ENCODE measurements at regions not wholly inside any gene's neighbourhood (a gene's known extent, or its start where the extent isn't known, plus 50 kb on each side); places are given as distances from the start of the nearest gene placed in this dataset.

DNA sequence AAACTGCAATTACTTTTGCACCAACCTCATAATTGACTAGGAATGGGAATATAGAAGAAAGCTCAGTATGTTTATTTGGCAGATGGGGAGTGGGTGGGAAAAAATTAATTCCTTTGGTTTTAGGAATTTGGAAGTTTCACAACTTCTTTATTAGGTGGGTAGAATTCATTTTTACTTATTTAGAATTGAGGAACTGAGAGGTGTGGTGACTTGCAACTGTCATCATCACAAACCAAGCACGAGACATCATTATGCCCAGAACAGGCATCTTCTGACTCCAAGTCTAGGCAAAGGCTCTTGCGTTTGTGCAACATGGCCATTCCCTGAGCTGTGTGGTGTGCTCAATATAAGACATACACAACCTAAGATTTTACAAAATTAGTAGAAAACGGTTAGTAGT lies 380.0 kb downstream of the ATP23 start:
- BruUV-seq (replicated peaks), result no TSS peak
- POLR2A ChIA-PET, result no interaction called here
- Histone ChIP-seq H3K36me3 (ENCODE audit: control insufficient read depth, insufficient read depth, low read length) (no peaks in the 10 kb centered on the region), H3K27me3 (ENCODE audit: control insufficient read depth, insufficient read depth, low read length) (0 out of 2 replicates have a peak, but pooled peaks cover 2% of the 10 kb centered on the region), H3K27ac (ENCODE audit: low read length) (no peak overlapping the region), H3K4me3 (ENCODE audit: low read depth in 2 of 2, low read length in 2 of 2) (no peak overlapping the region), H3K4me1 (ENCODE audit: control insufficient read depth, insufficient read depth, low read length) (no peaks in the 10 kb centered on the region), H3K9me3 (ENCODE audit: control insufficient read depth, insufficient read depth, low read depth, low read length) (no peaks in the 10 kb centered on the region)
- CTCF ChIA-PET, result no interaction called here
- no peak for ATAC-seq
- intact Hi-C loops (cut with micrococcal nuclease; ENCODE audit: unreplicated experiment), result no loop called here
- in situ Hi-C loops (cut with HindIII; ENCODE audit: low pct_unique_long_range_greater_than_20kb, low sequenced_read_pairs), result no loop called here
- TF ChIP-seq SIN3A (IDR thresholded peaks at IDR 0.05; ENCODE audit: borderline replicate concordance, insufficient read depth, low read depth, low read length) (no peak), POLR2AphosphoS5 (IDR thresholded peaks at IDR 0.05; ENCODE audit: low read depth, low read length) (no peak), TCF7L2 (IDR thresholded peaks at IDR 0.05; ENCODE audit: low read depth, low read length) (no peak)
- TF ChIP-seq, protein P1, sequence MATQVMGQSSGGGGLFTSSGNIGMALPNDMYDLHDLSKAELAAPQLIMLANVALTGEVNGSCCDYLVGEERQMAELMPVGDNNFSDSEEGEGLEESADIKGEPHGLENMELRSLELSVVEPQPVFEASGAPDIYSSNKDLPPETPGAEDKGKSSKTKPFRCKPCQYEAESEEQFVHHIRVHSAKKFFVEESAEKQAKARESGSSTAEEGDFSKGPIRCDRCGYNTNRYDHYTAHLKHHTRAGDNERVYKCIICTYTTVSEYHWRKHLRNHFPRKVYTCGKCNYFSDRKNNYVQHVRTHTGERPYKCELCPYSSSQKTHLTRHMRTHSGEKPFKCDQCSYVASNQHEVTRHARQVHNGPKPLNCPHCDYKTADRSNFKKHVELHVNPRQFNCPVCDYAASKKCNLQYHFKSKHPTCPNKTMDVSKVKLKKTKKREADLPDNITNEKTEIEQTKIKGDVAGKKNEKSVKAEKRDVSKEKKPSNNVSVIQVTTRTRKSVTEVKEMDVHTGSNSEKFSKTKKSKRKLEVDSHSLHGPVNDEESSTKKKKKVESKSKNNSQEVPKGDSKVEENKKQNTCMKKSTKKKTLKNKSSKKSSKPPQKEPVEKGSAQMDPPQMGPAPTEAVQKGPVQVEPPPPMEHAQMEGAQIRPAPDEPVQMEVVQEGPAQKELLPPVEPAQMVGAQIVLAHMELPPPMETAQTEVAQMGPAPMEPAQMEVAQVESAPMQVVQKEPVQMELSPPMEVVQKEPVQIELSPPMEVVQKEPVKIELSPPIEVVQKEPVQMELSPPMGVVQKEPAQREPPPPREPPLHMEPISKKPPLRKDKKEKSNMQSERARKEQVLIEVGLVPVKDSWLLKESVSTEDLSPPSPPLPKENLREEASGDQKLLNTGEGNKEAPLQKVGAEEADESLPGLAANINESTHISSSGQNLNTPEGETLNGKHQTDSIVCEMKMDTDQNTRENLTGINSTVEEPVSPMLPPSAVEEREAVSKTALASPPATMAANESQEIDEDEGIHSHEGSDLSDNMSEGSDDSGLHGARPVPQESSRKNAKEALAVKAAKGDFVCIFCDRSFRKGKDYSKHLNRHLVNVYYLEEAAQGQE (IDR thresholded peaks at IDR 0.05; ENCODE audit: insufficient read depth in 1 of 2, low read depth in 2 of 2, low read length in 1 of 2), result no peak
- TF ChIP-seq, protein P2, sequence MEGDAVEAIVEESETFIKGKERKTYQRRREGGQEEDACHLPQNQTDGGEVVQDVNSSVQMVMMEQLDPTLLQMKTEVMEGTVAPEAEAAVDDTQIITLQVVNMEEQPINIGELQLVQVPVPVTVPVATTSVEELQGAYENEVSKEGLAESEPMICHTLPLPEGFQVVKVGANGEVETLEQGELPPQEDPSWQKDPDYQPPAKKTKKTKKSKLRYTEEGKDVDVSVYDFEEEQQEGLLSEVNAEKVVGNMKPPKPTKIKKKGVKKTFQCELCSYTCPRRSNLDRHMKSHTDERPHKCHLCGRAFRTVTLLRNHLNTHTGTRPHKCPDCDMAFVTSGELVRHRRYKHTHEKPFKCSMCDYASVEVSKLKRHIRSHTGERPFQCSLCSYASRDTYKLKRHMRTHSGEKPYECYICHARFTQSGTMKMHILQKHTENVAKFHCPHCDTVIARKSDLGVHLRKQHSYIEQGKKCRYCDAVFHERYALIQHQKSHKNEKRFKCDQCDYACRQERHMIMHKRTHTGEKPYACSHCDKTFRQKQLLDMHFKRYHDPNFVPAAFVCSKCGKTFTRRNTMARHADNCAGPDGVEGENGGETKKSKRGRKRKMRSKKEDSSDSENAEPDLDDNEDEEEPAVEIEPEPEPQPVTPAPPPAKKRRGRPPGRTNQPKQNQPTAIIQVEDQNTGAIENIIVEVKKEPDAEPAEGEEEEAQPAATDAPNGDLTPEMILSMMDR (IDR thresholded peaks at IDR 0.05), result no peak
- no peak for DNase-seq (ENCODE audit: low read depth, low spot score)

DNA sequence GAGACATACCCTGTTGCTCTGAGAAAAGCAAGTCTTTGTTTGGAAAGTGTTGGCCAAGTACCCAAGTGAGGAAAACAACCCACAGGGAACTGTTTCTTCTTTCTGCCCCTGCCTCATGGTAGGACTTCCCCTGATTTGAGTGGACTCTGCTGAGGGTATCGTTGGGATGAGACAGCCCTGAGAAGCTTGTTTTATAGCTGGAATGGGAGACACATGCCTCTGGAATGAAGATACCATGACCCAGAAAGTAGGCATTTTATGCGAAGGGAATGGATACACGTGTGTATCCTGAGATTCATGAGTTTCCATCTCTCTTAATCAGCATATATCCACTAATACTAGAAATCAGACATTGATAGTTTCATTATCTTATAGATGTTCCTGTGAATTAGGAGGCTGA lies 382.3 kb downstream of the ATP23 start:
- DNase-seq (ENCODE audit: low read depth, low spot score) (no peak), ATAC-seq (no peak)
- in situ Hi-C loops (cut with HindIII; ENCODE audit: low pct_unique_long_range_greater_than_20kb, low sequenced_read_pairs), result no loop called here
- Histone ChIP-seq H3K27ac (ENCODE audit: low read length) (no peak overlapping the region), H3K27me3 (ENCODE audit: control insufficient read depth, insufficient read depth, low read length) (0 out of 2 replicates have a peak, but pooled peaks cover 2% of the 10 kb centered on the region), H3K4me1 (ENCODE audit: control insufficient read depth, insufficient read depth, low read length) (no peaks in the 10 kb centered on the region), H3K4me3 (ENCODE audit: low read depth in 2 of 2, low read length in 2 of 2) (no peak overlapping the region), H3K36me3 (ENCODE audit: control insufficient read depth, insufficient read depth, low read length) (no peaks in the 10 kb centered on the region), H3K9me3 (ENCODE audit: control insufficient read depth, insufficient read depth, low read depth, low read length) (no peaks in the 10 kb centered on the region)
- intact Hi-C loops (cut with micrococcal nuclease; ENCODE audit: unreplicated experiment), result no loop called here
- POLR2A ChIA-PET, result no interaction called here
- CTCF ChIA-PET, result no interaction called here
- BruUV-seq (replicated peaks), result no TSS peak
- TF ChIP-seq, protein P1 (IDR thresholded peaks at IDR 0.05; ENCODE audit: insufficient read depth in 1 of 2, low read depth in 2 of 2, low read length in 1 of 2), result no peak
- no peak for TF ChIP-seq POLR2AphosphoS5 (IDR thresholded peaks at IDR 0.05; ENCODE audit: low read depth, low read length)
- no peak for TF ChIP-seq SIN3A (IDR thresholded peaks at IDR 0.05; ENCODE audit: borderline replicate concordance, insufficient read depth, low read depth, low read length)
- TF ChIP-seq, protein P2 (IDR thresholded peaks at IDR 0.05), result no peak
- TF ChIP-seq TCF7L2 (IDR thresholded peaks at IDR 0.05; ENCODE audit: low read depth, low read length), result no peak

Data from Panc1 (cell line).